Activated T-helper 17 cell treated with anti-CD3 and anti-CD28 coated beads, Interleukin-2, amount 50 U/mL, for 72 hours (primary cell): ENCODE measurements at regions not wholly inside any gene's neighbourhood (a gene's known extent, or its start where the extent isn't known, plus 50 kb on each side); places are given as distances from the start of the nearest gene placed in this dataset.

Source experiments
- ATAC-seq: fragments of 150-1000 bp; cut with Tn5 transposase; replicated peaks from 2 replicates; pipeline ENCODE4 v1.10.0; 2021; ENCODE audit warnings: mild to moderate bottlenecking, moderate library complexity
- H3K27ac Mint-ChIP-seq: one replicate; pipeline ENCODE4 v1.8.0; 2022; ENCODE audit warnings: mixed read lengths
- H3K27me3 Mint-ChIP-seq: one replicate; pipeline ENCODE4 v1.8.0; 2022; ENCODE audit warnings: mixed read lengths
- H3K36me3 Mint-ChIP-seq: one replicate; pipeline ENCODE4 v1.8.0; 2022; ENCODE audit warnings: low read depth, mild to moderate bottlenecking, mixed read lengths
- H3K4me1 Mint-ChIP-seq: one replicate; pipeline ENCODE4 v1.8.0; 2022; ENCODE audit warnings: mixed read lengths
- H3K4me3 Mint-ChIP-seq: one replicate; pipeline ENCODE4 v1.8.0; 2022; ENCODE audit warnings: mild to moderate bottlenecking, mixed read lengths
- H3K9me3 Mint-ChIP-seq: one replicate; pipeline ENCODE4 v1.8.0; 2022; ENCODE audit warnings: mixed read lengths

DNA sequence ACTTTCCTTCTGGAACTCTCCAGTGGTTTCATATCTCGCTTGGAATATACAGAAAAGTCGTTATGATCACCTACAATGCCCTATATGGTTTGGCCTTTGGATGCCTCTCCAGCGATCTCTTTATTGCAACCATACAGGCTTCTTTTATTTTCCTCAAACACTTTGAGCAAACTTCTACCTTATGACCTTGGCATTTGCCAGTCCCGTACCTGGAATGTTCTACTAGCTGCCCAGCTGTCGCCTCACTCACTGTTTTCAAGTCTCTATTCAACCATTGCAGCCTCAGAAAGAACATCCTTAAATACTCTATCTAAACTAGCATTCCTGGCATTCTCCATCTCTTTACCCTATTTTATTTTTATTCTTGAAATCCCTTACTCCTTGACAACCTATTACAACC, 50.4 kb upstream of the NEDD9 start:
- Mint-ChIP-seq H3K36me3 (no peaks in the 10 kb centered on the region), H3K27me3 (no peaks in the 10 kb centered on the region), H3K4me1 (peaks cover 16% of the 10 kb centered on the region), H3K9me3 (peaks cover 9% of the 10 kb centered on the region), H3K27ac (no peak overlapping the region), H3K4me3 (no peak overlapping the region)
- ATAC-seq = no peak
